Ovary (tissue), 7 donors: ENCODE measurements at regions not wholly inside any gene's neighbourhood (a gene's known extent, or its start where the extent isn't known, plus 50 kb on each side); places are given as distances from the start of the nearest gene placed in this dataset.
"Not testable (repeated sequence)": the region's sequence is repeated elsewhere in the genome, so short reads cannot be mapped to it uniquely, and the experiment has no call there.

ENCODE experiments used
- DNase-seq, 5 donors: peaks; one replicate each; pipeline ENCODE4 v3.0.0-alpha.2; 2019 to 2020
- H3K27ac ChIP-seq, 2 donors: fragments of 200-600 bp; one replicate each; pipeline versions ENCODE4 v1.5.1 to v1.8.0; 2019 to 2022
- H3K27me3 ChIP-seq: fragments of 200-600 bp; one replicate; pipeline ENCODE4 v1.8.0; 2022
- H3K36me3 ChIP-seq: fragments of 200-600 bp; sonication (generic); one replicate; pipeline ENCODE4 v1.5.1; 2019
- H3K4me1 ChIP-seq: one replicate; pipeline ENCODE4 v1.8.1; 2013; ENCODE audit warnings: mild to moderate bottlenecking, moderate library complexity; ENCODE audit not compliant: insufficient read depth
- H3K4me3 ChIP-seq: fragments of 200-600 bp; sonication (generic); one replicate; pipeline ENCODE4 v1.5.1; 2017
- H3K9me3 ChIP-seq, 2 donors: fragments of 200-600 bp in 1 of 2; sonication (generic) in 1 of 2; one replicate each; pipeline versions ENCODE4 v1.5.1 to v1.8.1; 2013 to 2019; ENCODE audit warnings: mild to moderate bottlenecking in 1 of 2, moderate library complexity in 1 of 2
- CTCF ChIP-seq, 3 donors: fragments of 450-650 bp in 2 of 3; fragments of 200-600 bp in 1 of 3; IDR thresholded peaks; one replicate each; pipeline versions ENCODE4 v1.5.1 to v1.8.0; 2016 to 2022; ENCODE audit warnings: antibody characterized with exemption in 3 of 3, mild to moderate bottlenecking in 1 of 3
- EP300 ChIP-seq: sonication (generic); formaldehyde crosslinking; IDR thresholded peaks from one replicate; pipeline ENCODE4 v1.6.1; 2017; ENCODE audit warnings: antibody characterized with exemption
- POLR2A ChIP-seq: fragments of 450-650 bp; IDR thresholded peaks from one replicate; pipeline ENCODE4 v1.6.1; 2017; ENCODE audit warnings: antibody characterized with exemption, mild to moderate bottlenecking, moderate library complexity
- WGBS, 3 donors: extraction: QIAGEN DNeasy Blood & Tissue Kit in 1 of 3; methylation state at CpG; one replicate each; pipeline versions ENCODE4 v1.1.5 to v1.1.7; 2013 to 2017; 5-methylcytosine and 5-hydroxymethylcytosine counted together
- intact Hi-C, 4 donors: fragments of 100-400 bp; cut with DNase I; formaldehyde crosslinking; loops; one replicate each; pipeline versions ENCODE4 v1.11.0 to v1.15.1; 2022 to 2023
- donor health status: DM: no; HTN: no; CAD: no; lungs with moderate emphysema.
- donor health status: DM: no; HTN: no; CAD: no.
- donor health status: Bipolar disorder and iron deficiency.
- donor health status: DM: no; HTN: no; CAD: no.
- donor health status: DM: yes; HTN: yes; CAD: no.

DNA sequence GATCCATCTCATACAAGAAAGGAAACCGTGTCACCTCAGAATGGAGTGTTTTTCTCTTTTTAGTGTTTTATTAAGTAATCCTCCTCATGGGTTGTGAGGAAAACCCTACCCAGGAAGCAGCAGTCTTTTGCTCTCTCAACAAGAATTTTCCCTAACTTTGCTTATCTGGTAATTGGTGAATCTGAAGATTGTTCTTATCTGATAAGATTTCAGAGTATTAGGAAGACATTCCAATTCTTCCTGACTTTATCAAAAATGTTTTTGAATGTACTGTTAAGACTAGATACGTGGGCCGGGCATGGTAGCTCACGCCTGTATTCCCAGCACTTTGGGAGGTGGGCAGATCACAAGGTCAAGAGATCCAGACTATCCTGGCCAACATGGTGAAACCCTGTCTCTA, 86.0 kb downstream of the PHLDA1 start:
- DNase-seq = no peak
- whole genome bisulfite sequencing, 3 donors = 94 to 97% (median 95%) methylated on average over 4 of the region's 4 CpGs
- H3K9me3 ChIP-seq = no peaks in the 10 kb centered on the region
- H3K36me3 ChIP-seq = no peaks in the 10 kb centered on the region
- peaks cover 2% of the 10 kb centered on the region for H3K4me1 ChIP-seq
- no peak for TF ChIP-seq CTCF (IDR thresholded peaks at IDR 0.05)
- TF ChIP-seq EP300 = no peak
- H3K4me3 ChIP-seq = no peak overlapping the region
- intact Hi-C loops = no loop called here
- H3K27ac ChIP-seq = no peak overlapping the region
- H3K27me3 ChIP-seq = no peaks in the 10 kb centered on the region

DNA sequence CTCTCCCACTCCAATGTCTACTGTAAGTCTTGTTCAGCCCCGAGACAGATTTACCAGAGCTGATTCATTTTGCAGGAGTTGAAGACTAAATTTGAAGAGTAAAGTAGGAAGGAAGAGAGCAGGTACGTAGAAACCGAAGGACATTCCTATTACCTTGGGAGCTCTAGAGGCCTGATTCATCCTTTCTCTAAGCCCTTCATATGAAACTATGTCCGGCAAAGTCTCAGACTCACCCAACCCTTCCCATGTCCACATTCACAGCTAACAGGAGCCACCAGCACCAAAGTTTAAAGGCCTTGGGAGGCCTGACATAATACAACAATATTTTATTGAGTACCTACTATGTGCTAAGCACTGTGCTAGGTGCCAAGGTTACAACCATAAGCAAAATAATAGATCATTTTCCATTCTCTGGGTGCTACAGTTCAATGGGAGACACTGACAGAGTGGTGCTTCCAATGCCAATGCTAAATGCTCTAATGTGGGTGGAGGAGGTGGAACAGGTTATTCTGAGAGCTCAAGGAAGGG, 86.6 kb downstream of the PHLDA1 start:
- H3K27ac ChIP-seq = no peak overlapping the region
- H3K9me3 ChIP-seq = no peaks in the 10 kb centered on the region
- 93 to 95% (median 95%) methylated on average over 4 of the region's 4 CpGs for WGBS, 3 donors
- no peak for DNase-seq
- peaks cover 2% of the 10 kb centered on the region for H3K4me1 ChIP-seq
- intact Hi-C loops = no loop called here
- TF ChIP-seq EP300 = no peak
- no peak for TF ChIP-seq POLR2A
- no peaks in the 10 kb centered on the region for H3K27me3 ChIP-seq
- no peak overlapping the region for H3K4me3 ChIP-seq
- no peaks in the 10 kb centered on the region for H3K36me3 ChIP-seq

DNA sequence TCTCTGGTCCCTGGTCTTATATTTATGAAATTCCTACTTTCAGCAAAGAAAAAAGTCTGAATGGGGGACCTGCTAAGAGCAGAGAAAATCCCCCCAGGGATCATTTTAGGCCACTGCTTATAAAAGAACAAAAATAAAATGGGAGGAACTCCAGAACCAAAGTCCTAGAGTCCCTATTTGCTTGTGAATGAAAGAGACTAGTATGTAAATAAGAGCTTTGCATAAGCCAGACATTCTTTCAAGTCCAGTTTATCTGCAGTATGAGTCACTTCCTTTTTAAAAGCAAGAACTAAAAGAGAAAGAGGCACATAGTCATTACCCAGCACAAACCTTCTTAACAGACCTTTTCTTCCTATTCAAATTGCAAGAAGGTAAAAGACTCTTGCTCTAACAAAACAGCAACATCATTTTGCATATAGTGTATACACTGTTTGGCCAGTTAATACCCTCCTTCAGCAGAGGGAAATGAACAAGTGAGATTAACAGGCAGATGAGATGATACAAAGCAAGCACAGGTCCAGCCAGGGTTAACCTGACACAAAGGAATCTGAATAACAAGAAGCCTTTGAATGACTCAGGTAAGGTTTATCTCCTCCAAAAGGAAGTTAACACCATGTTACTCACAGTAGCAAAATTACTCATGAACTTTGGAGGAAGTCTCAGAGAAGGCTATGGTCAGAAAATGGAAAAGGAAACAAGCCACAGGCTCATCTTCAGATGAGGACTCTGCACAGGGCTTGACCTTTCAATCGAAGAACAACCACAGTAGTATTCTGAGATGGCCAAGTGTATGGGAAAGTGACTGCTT, 87.3 kb downstream of the PHLDA1 start:
- no peak for TF ChIP-seq CTCF (IDR thresholded peaks at IDR 0.05)
- no peak for TF ChIP-seq POLR2A
- TF ChIP-seq EP300 = no peak
- 32 to 44% (median 36%) methylated on average over 1 of the region's 1 CpG for WGBS, 3 donors
- Histone ChIP-seq H3K9me3 (no peaks in the 10 kb centered on the region), H3K4me1 (peaks cover 2% of the 10 kb centered on the region), H3K27me3 (no peaks in the 10 kb centered on the region), H3K4me3 (no peak overlapping the region), H3K36me3 (no peaks in the 10 kb centered on the region), H3K27ac (no peak overlapping the region)
- DNase-seq = no peak
- intact Hi-C loops = no loop called here

DNA sequence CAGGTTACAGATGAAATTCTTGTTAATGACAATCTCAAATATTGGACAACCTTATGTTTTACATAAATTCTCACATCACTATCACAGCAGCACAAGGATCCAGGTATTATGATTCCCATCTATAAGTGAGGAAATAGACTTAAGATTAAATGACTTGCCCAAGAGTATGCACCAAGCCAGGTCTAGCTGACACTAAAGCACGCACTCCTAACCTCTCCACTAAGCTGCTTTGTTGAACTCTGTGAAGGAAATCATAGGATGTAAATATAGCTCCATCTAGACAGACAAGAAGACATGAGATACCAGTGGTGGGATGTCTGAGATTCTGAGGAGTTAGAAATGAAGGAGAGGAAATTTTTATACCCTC, 87.9 kb downstream of the PHLDA1 start:
- DNase-seq = no peak
- 65 to 77% (median 68%) methylated on average over 1 of the region's 1 CpG for WGBS, 3 donors
- Histone ChIP-seq H3K36me3 (no peaks in the 10 kb centered on the region), H3K4me3 (no peak overlapping the region), H3K27ac (no peak overlapping the region), H3K27me3 (no peaks in the 10 kb centered on the region), H3K4me1 (peaks cover 2% of the 10 kb centered on the region), H3K9me3 (no peaks in the 10 kb centered on the region)
- TF ChIP-seq CTCF (IDR thresholded peaks at IDR 0.05) (no peak), EP300 (no peak), POLR2A (no peak)
- intact Hi-C loops = no loop called here

GRCh38 chr12:75941661-75942060, 89.9 kb downstream of the PHLDA1 start:
- H3K36me3 ChIP-seq, DNase-seq, H3K4me1 ChIP-seq, H3K27me3 ChIP-seq, intact Hi-C loops, H3K9me3 ChIP-seq, H3K27ac ChIP-seq, H3K4me3 ChIP-seq: not testable (repeated sequence)
- 80 to 97% (median 96%) methylated on average over 2 to 31 of the region's 31 CpGs for WGBS, 3 donors
